HG02970 (cell line): ENCODE measurements at regions not wholly inside any gene's neighbourhood (a gene's known extent, or its start where the extent isn't known, plus 50 kb on each side); places are given as distances from the start of the nearest gene placed in this dataset.
"Not testable (repeated sequence)": the region's sequence is repeated elsewhere in the genome, so short reads cannot be mapped to it uniquely, and the experiment has no call there.

Experiments
- ATAC-seq: cut with Tn5 transposase; IDR thresholded peaks from one replicate; pipeline ENCODE4 v1.9.1; 2021; ENCODE audit warnings: mild to moderate bottlenecking, moderate library complexity, moderate number of reproducible peaks; ENCODE audit not compliant: unreplicated experiment, low FRiP score

DNA sequence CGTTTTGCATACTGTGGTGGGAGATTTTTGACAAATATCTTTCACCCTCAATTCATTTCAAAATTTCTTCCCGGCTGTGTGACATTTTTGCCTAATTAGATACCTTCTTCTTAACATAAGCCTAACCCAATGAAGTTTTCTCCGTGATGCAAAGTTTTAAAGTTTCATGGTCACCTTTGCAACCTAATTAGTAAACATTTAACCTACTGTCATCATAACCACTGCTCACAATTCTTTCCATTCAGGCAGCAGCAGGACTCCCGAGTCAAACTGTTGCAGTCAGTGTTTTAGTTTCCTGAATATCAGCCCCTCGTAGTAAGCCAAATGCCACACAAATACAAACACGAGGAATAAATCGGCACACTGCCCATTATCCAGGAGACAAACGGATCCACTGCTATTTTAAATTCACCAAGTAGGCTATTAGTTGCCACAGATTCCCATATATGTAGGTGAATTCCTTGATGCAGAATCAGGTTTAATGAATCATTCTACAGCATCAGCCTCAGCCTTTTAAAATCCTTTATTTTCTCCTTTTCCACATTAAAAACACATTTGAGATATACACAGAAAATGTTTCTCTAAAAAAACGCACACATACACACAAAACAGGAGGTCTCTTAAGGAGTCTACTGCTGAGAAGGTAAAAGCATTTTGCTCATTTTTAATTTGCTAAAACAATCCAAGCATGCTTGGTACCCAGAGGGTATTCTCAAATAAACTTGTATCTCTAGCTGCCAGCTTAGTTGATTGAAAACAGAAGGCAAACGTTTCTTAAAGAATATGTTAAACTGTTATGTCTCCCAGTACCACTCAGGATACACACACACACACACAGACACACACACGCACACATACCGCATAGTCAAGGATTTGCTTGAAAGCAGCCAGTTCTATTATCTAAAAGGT, 106.5 kb upstream of the KCTD1 start:
- no peak for ATAC-seq

DNA sequence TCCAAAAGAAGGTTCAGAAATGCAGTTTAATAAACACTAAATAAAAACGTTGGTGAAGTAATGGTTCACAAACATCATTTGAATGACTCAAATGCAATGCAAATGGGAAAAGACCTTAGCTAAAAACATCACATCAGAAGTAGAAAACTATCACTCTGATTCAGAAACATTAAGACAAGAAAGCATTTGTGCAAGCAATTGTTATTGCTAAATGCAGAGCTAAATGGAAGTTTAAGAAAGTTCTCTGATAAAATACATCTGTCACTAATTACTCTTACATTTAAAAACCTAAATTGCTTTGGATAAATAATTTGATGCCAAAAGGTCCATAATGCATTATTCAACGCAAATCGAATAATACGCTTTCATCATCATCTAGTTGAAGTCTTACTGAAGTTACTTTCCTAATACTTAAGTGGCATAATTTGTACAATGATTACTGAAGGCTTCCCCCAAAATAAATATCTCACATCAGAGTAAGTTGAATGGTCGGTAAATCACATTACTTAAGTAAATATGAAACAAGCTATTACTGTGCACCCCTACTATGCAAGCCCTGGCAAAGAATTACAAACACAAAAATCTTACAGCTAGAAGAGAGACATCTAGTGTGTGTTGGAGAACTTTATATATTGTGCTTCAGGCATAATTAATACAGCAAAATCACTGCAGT, 105.7 kb upstream of the KCTD1 start:
- ATAC-seq, result no peak

DNA sequence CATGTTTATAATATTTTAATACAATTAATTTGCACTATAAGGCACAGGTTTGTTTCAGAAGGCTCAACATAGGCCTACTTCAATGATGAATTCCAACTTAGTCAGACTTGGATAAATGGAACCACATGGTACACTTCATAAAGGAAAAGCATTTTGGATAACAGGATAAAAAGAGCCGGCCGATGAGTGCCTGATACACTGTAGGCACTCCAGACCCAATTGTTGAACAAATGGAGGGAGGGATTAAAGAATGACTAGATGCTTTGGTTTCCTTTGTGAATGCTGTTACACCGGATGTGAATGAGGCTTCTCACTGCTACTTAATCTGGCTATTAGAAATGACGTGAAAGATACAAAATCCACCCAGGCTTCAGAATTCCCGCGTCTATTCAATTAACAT, 104.1 kb upstream of the KCTD1 start:
- no peak for ATAC-seq

DNA sequence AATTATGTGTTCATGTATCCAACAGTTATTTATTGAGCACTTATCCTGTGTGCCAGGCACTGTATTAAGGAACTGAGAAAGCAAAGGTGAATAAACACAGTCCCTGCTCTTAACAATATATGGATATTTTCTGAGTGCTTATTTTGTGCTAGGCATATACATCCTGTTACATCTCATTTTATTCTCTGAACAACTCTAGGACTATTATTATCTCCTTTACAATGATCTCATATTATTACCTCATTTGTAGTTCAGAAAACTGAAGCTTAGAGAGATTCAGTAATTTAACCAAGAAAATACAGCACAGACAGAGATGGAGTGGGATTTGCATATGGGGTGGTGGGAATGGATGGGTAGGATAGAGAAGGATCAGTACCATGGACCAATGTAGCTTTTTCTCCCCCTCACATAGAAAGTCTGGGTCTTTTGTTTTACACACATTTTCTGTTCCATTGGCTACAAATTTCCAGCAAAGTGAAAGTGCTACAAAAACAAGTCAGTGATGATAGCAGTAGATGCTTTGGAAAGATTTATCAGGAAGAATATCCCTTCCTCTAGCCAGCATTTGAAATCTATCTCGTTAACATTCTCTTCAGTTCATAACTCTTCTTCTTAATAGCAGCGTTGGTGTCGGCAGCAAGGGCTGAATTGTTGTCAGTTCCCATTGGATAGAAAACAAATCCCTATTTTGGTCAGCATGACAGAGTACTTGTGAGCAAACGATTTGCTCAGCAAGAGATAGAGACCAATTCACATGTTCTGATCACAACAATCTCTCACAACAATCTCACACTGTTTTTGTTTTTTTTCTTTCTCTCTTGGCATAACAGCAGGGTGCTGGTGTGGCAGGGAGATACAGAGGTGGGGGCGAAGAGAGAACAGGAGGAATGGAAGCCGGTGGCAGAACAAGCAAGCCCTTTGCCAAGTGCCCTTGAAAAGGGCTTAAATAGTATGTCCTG, 102.2 kb upstream of the KCTD1 start:
- no peak for ATAC-seq

DNA sequence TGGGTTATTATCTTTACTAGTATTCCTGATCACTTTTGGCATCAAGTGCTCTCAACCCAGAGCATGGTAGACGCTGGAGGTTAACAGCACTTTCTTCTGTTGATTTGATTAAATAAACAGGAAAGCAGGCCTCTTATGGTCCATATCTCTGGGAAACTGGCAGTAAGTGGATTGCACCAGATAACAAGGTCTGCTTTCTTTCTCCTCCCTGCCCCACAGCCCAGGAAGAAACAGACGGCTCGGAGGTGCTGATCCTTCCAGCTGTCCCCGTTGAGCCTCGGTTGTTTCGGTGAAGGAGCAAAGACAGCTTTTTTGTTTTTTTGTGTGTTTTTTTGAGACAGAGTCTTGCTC, 100.8 kb upstream of the KCTD1 start:
- ATAC-seq, result no peak

DNA sequence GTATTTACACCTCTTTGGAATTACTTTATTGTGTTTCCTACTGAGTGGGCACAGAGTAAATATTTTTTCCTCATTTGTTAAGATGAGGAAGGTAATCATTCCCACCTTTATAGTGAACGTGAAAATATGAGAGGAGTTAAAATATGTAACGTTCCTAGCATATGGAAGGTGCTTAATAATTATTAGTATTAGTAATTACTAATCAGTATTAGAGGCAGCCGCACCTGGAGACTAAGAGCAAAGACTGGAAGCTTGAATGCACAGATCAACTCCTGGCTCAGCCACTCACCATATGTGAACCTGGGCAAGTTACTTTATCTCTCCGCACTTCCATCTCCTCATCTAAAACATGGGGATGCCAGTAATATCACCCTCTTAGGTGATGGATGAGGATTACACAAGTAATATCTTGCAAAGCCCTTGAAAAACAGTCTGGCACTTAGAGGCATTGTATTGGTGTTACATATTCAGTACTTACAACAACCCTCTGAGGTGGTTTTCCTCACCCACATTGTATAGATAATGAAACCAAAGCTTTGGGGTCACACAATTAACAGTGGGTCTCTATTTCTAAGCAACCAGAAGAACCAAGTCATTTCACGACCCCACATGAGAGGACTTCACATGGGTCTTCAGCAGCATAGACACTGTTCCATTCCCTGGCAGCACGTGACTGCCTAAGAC, 100.3 kb upstream of the KCTD1 start:
- ATAC-seq, result no peak

DNA sequence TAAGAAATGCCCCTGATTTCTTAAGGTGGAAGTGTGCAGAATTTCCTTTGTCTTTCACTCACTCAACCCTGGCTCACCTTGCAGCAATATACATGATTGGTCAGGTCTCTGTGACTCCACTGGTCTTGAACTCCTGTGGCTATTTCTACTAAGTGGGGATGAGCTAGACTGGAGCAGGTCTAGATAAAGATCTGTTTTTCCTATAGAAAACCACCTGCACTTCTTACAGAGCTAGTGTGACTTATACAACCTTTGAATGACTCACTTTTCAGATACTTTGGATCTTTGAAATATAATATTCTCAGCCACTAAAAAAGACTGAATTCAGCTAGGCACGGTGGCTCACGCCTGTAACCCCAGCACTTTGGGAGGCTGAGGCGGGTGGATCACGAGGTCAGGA, 98.5 kb upstream of the KCTD1 start:
- no peak for ATAC-seq

DNA sequence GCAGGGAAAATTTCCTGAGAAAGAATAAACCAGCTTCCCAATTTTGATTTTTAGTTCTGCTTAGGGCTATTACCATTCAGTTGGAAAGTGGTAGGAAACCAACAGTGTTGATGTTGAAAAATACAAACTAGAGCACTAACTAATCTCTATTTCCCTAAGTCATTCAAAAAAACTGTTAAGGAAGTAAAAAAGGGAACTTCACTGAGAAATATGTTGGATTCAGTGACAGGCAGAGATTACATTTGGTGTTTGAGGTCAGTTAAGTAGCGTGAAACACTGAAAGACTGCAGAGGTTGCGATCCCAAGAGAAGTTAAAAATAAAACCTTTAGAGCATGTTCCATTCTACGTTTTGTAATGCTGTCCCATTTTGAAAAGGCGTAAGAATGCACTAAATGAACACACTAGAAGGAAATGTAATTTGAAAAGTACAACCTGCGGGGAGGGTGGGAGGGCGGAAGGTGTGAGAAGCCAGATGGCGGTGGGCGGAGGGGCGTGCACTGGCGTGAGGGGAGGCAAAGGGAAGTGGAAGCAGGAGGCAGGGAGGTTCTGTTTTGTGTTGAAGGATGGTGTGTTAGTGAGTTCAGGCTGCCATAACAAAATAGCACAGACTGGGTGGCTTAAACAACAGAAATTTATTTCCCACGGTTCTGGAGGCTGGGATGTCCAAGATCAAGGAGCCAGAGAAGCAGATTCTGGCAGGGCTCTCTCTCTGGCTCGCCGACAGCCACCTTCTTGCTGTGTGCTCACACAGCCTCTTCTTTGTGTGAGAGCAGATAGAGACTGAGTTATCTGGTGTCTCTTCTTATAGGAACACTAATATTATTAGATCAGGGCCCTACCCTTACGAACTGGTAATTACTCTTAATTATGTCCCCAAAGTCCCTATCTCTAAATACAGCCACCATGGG, 94.3 kb upstream of the KCTD1 start:
- no peak for ATAC-seq

DNA sequence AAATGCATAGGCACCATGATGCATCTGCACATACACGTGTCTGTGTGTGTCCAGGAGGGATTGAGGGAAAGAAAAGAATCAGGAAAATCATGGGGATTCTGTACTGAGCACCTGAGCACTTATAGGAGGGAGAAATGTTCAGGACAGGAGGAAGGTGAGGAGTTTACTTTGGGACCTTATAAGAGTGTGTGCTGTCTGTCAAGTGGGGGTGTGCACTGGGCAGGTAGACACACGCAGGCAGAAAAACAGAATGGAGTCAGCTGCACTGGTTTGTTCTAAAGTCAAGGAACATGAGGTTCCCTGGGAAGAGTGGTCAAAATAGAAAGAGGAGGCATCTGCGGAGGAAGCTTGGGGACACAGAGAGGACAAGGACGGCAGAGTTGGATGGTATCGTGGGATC, 92.2 kb upstream of the KCTD1 start:
- ATAC-seq, result no peak

DNA sequence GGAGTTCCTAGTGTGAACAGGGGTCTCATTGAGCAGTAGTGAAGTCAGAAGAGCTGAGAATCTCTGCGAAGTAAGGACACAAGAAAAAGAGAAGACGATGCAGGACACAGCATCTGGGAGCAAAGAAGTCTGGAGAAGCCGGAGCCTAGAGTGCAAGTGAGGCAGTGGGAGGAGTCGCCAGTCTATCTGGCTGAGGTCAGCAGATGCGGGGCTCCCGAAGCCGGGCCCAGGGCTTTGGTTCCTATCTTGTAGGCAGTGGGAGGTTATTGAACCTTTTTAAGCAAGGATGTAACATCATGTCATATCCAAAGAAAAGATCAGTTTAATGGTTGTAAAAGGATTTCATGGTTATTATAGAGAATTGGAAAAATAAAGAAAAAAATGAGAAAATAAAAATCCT, 90.8 kb upstream of the KCTD1 start:
- no peak for ATAC-seq

DNA sequence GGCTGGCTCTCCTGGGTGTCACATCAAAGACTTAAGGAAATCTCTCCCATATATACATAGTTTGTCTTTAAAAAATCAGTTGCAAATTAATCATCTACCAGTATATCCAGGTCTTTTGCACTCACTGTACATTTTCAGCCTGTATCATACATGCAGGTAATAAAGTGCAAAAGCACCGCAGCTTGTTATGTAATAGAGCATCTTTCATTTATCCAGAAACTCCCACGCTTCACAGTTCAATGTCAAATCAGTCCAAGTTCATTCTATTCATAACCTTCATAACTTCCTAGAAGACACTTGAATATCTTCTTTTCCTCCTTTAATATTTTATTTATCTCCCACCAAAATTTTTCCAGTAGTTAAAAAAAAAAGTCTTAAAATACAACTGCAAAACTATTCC, 89.6 kb upstream of the KCTD1 start:
- no peak for ATAC-seq

DNA sequence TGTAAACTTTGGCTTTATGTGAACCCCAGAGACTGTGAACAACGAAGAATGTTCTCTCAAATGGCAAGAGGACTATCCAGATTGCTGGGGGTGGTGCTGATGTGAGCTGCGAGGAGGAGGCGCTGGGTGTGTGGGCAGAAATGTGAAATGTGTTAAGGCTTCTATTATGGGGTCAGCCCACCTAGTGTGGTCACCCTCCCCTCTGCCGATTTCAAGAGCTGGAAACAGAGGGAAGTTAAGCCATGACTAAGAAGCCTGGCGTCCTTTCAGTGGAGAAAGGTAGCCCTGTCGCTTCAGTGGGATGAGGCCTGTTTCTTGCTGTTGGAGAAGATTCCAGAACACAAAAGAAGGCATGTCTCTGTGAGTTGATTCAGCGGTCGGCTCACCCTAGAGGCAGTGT, 89.0 kb upstream of the KCTD1 start:
- no peak for ATAC-seq

DNA sequence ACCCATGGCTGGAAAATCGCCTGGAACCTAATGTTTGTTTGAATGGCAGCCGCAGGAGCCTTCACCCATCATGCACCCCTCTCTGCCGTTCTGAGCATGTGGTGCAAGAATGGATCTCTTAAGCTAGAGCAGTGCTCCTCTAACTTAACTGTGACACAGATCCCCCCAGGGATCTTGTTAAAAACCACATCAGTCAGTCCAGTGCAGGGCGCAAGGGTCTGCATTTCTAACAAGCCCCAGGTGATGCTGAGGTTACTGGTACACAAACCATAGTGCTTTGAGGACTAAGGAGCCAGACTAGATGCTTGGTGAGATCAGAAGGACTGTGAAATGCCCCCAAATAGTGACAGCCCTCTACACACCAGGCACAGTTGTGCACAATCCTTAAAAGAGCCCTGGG, 87.1 kb upstream of the KCTD1 start:
- ATAC-seq, result no peak

DNA sequence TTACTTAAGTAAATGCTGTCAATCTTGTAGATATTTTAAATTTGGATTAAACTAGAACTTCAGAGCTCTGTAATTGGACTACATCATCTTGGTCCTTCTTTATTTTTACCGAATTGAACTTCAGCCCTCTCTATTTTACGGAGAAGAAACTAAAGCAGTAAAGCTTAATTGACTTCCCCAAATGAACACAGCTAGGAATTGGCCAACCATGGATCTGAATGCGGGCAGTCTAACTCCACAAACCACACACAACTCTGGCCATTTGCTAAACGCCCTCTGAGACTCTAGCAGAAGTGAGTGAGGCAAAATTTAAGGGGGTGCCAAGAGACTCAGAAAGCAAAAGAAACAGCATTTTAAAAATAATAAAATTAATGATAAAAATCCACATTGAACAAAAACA, 86.3 kb upstream of the KCTD1 start:
- ATAC-seq, result no peak

DNA sequence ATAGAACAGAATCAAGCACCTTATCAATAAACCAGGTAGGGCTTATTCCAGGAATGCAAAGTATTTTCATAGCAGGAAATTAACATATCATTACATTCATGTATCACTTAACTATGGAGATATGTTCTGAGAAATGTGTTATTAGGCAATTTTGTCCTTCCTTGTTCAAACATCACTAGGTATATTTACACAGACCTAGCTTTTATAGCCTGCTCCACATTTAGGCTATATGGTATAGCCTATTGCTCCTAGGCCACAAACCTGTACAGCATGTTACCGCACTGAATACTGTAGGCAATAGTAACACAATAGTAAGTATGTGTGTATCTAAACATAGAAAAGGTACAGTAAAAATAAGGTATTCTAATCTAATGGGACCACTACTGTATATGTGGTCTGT, 82.8 kb upstream of the KCTD1 start:
- no peak for ATAC-seq

DNA sequence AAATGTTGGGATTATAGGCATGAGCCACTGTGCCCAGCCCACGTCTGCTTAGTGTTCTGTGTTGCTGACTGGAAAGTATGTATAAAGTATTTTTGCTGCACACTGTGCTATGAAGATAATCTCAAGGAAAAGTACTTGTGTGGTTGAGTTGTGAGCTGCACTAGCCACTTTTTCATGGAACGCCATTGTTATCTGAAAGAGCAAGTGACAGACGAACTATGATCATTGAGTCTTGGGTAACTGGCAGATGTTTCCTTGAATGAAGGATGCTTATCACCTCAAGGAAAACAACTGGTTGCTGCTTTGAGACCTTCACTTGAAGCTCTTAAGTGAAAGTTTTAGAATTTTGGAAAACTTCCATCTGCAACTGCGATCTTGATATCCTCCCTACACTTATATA, 82.2 kb upstream of the KCTD1 start:
- ATAC-seq, result no peak

DNA sequence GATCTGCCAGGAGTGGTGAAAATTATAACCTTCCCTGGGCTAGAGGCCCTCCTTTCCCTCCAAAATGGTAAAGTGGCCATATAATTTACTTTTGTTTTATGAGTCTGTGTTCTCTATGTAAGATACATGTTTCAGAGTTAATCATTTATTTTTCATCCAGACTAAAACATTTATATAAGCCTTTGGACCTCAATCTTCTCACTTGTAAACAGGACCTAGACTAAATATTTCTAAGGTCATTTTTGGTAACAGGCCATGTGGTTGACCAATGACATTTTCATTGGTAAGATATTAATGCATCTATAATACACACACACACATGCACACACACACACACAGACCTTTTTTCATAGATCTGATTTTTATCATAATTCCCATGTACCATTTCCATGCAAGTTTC, 79.7 kb upstream of the KCTD1 start:
- no peak for ATAC-seq

DNA sequence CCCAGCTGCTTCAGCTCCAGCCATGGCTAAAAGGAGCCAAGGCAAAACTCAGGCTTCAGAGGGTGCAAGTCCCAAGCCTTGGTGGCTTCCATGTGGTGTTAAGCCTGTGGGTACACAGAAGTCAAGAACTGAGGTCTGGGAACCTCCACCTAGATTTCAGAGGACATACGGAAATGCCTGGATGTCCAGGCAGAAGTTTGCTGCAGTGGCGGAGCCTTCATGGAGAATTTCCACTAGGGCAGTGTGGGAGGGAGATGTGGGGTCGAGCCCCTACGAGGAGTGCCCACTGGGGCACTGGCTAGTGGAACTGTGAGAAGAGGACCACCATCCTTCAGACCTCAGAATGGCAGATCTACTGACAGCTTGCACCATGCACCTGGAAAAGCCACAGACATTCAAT, 76.1 kb upstream of the KCTD1 start:
- ATAC-seq, result no peak

DNA sequence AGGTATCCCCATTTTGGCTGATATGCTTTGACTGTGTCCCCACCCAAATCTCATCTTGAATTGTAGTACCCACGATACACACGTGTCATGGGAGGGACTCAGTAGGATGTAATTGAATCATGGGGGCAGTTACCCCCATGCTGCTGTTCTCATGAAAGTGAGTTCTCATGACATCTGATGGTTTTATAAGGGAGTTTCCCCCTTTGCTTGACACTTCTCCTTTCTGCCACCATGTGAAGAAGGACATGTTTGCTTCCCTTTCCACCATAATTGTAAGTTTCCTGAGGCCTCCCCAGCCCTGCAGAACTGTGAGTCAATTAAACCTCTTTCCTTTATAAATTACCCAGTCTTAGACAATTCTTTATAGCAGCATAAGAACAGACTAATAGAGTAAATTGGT, 75.0 kb upstream of the KCTD1 start:
- not testable (repeated sequence) for ATAC-seq
